ENCODE measurements at regions not wholly inside any gene's neighbourhood (a gene's known extent, or its start where the extent isn't known, plus 50 kb on each side); places are given as distances from the start of the nearest gene placed in this dataset.

- Histone ChIP-seq H3K79me2 (ENCODE audit: insufficient read depth, low read length) (no peaks in the 10 kb centered on the region), H3K27ac (ENCODE audit: extremely low read length, insufficient read depth, low read length) (no peak overlapping the region)
- CTCF ChIA-PET (ENCODE audit: low intra/inter-chr PET ratio, low total read pairs): no interaction called here
Measured at GRCh38 chr11:80929031-80929805, 1488.4 kb upstream of the TENM4 start.

GRCh38 chr11:80925321-80925720, 1484.5 kb upstream of the TENM4 start:
- Histone ChIP-seq H3K4me3 (replicated peaks in 1 of 3; ENCODE audit: insufficient read depth in 1 of 3, low read depth in 2 of 3, low read length in 3 of 3) (no peak overlapping the region), H2AFZ (ENCODE audit: low read length) (no peak overlapping the region), H3K36me3 (replicated peaks in 1 of 2; ENCODE audit: control insufficient read depth in 1 of 2, insufficient read depth in 2 of 2, low read length in 2 of 2) (no peaks in the 10 kb centered on the region), H3K4me1 (ENCODE audit: insufficient read depth, low read length) (no peaks in the 10 kb centered on the region), H4K20me1 (ENCODE audit: insufficient read depth, low read length) (no peaks in the 10 kb centered on the region), H3K4me2 (ENCODE audit: low read depth, low read length) (no peak overlapping the region), H3K79me2 (ENCODE audit: insufficient read depth, low read length) (no peaks in the 10 kb centered on the region), H3K27me3 (ENCODE audit: control insufficient read depth in 1 of 2, insufficient read depth in 2 of 2, low read length in 2 of 2) (no peaks in the 10 kb centered on the region), H3K27ac (ENCODE audit: extremely low read length, insufficient read depth, low read length) (no peak overlapping the region), H3K9ac (ENCODE audit: insufficient read depth, low read depth, low read length) (no peak overlapping the region), H3K9me3 (ENCODE audit: low read length) (no peaks in the 10 kb centered on the region)
- POLR2A ChIA-PET: no interaction called here
- WGBS (ENCODE audit: low lambda C conversion rate): 8% methylated on average over 5 of the region's 5 CpGs
- no TSS peak for BruUV-seq (replicated peaks)
- in situ Hi-C loops (cut with HindIII; ENCODE audit: extremely low pct_ligation_motif_present, low pct_unique_long_range_greater_than_20kb) (no loop called here), intact Hi-C loops (cut with micrococcal nuclease; ENCODE audit: unreplicated experiment) (no loop called here)
- FAIRE-seq (no peak), DNase-seq (ENCODE audit: low spot score) (no peak), ATAC-seq (no peak)
- CTCF ChIA-PET (ENCODE audit: low intra/inter-chr PET ratio, low total read pairs): no interaction called here
- TF ChIP-seq PHF20 (CRISPR knock-in tag; IDR thresholded peaks at IDR 0.05): no peak
- no peak for TF ChIP-seq KDM6A (CRISPR knock-in tag; IDR thresholded peaks at IDR 0.05; ENCODE audit: low read depth)
- no peak for TF ChIP-seq ZNF317 (CRISPR knock-in tag; IDR thresholded peaks at IDR 0.05)
- TF ChIP-seq MAFF (IDR thresholded peaks at IDR 0.05; ENCODE audit: low read depth, low read length): no peak
- no peak for TF ChIP-seq MEIS2 (CRISPR knock-in tag; IDR thresholded peaks at IDR 0.05)
- no peak for TF ChIP-seq BRCA1 (CRISPR knock-in tag; IDR thresholded peaks at IDR 0.05)
- TF ChIP-seq HOXA5 (CRISPR knock-in tag; IDR thresholded peaks at IDR 0.05): no peak
- TF ChIP-seq ZNF282 (IDR thresholded peaks at IDR 0.05; ENCODE audit: partially characterized antibody): no peak
- no peak for TF ChIP-seq AFF4 (CRISPR knock-in tag; IDR thresholded peaks at IDR 0.05)
- TF ChIP-seq KLF11 (CRISPR knock-in tag; IDR thresholded peaks at IDR 0.05): no peak
- TF ChIP-seq POLR2AphosphoS2 (IDR thresholded peaks at IDR 0.05; ENCODE audit: low read depth, low read length): no peak

More at GRCh38 chr11:80929031-80929805, 1488.4 kb upstream of the TENM4 start:
- Histone ChIP-seq H3K4me1 (ENCODE audit: insufficient read depth, low read length) (no peaks in the 10 kb centered on the region), H3K9ac (ENCODE audit: insufficient read depth, low read depth, low read length) (no peak overlapping the region), H3K9me3 (ENCODE audit: low read length) (no peaks in the 10 kb centered on the region), H3K4me3 (replicated peaks in 1 of 3; ENCODE audit: insufficient read depth in 1 of 3, low read depth in 2 of 3, low read length in 3 of 3) (no peak overlapping the region), H2AFZ (ENCODE audit: low read length) (no peak overlapping the region), H4K20me1 (ENCODE audit: insufficient read depth, low read length) (no peaks in the 10 kb centered on the region), H3K36me3 (replicated peaks in 1 of 2; ENCODE audit: control insufficient read depth in 1 of 2, insufficient read depth in 2 of 2, low read length in 2 of 2) (no peaks in the 10 kb centered on the region), H3K27me3 (ENCODE audit: control insufficient read depth in 1 of 2, insufficient read depth in 2 of 2, low read length in 2 of 2) (no peaks in the 10 kb centered on the region), H3K4me2 (ENCODE audit: low read depth, low read length) (no peak overlapping the region)
- WGBS (ENCODE audit: low lambda C conversion rate): 26% methylated on average over 1 of the region's 1 CpG
- FAIRE-seq: no peak
- no TSS peak for BruUV-seq (replicated peaks)
- no peak for TF ChIP-seq ZNF331 (CRISPR knock-in tag; IDR thresholded peaks at IDR 0.05)
- no peak for TF ChIP-seq LCORL (IDR thresholded peaks at IDR 0.05)
- TF ChIP-seq LCORL (CRISPR knock-in tag; IDR thresholded peaks at IDR 0.05): no peak
- TF ChIP-seq IRF2 (CRISPR knock-in tag; IDR thresholded peaks at IDR 0.05): no peak
- no peak for TF ChIP-seq PAF1 (CRISPR knock-in tag; IDR thresholded peaks at IDR 0.05)
- TF ChIP-seq ZSCAN29 (CRISPR knock-in tag; conservative IDR thresholded peaks at IDR 0.05): no peak
- TF ChIP-seq ZSCAN9 (CRISPR knock-in tag; IDR thresholded peaks at IDR 0.05; ENCODE audit: borderline replicate concordance): no peak
- TF ChIP-seq MYC (CRISPR knock-in tag; IDR thresholded peaks at IDR 0.05; ENCODE audit: borderline replicate concordance): no peak
- no peak for TF ChIP-seq ESRRA (CRISPR knock-in tag; IDR thresholded peaks at IDR 0.05; ENCODE audit: low read depth)
- TF ChIP-seq SIN3B (IDR thresholded peaks at IDR 0.05; ENCODE audit: low read length): no peak
- no peak for TF ChIP-seq ONECUT2 (CRISPR knock-in tag; IDR thresholded peaks at IDR 0.05)
- no peak for TF ChIP-seq ZNF577 (CRISPR knock-in tag; IDR thresholded peaks at IDR 0.05; ENCODE audit: borderline replicate concordance, low read depth)
- TF ChIP-seq KMT2A (CRISPR knock-in tag; IDR thresholded peaks at IDR 0.05): no peak
- TF ChIP-seq SIX4 (CRISPR knock-in tag; IDR thresholded peaks at IDR 0.05): no peak
- TF ChIP-seq HDAC6 (IDR thresholded peaks at IDR 0.05; ENCODE audit: low read depth, low read length): no peak
- no peak for TF ChIP-seq ZNF629 (CRISPR knock-in tag; conservative IDR thresholded peaks at IDR 0.05)
- no peak for TF ChIP-seq ZNF337 (CRISPR knock-in tag; IDR thresholded peaks at IDR 0.05; ENCODE audit: borderline replicate concordance, low read depth)
- TF ChIP-seq ZNF34 (CRISPR knock-in tag; IDR thresholded peaks at IDR 0.05; ENCODE audit: borderline replicate concordance): no peak
- TF ChIP-seq EZH2 (conservative IDR thresholded peaks at IDR 0.05; ENCODE audit: low read depth, low read length): no peak
- TF ChIP-seq MBD4 (IDR thresholded peaks at IDR 0.05; ENCODE audit: borderline replicate concordance, low read length): no peak
- intact Hi-C loops (cut with micrococcal nuclease; ENCODE audit: unreplicated experiment): no loop called here
- in situ Hi-C loops (cut with HindIII; ENCODE audit: extremely low pct_ligation_motif_present, low pct_unique_long_range_greater_than_20kb): no loop called here
- POLR2A ChIA-PET: no interaction called here
- no peak for DNase-seq (ENCODE audit: low spot score)
- ATAC-seq: no peak
